GM23248 (cell line): ENCODE measurements at regions not wholly inside any gene's neighbourhood (a gene's known extent, or its start where the extent isn't known, plus 50 kb on each side); places are given as distances from the start of the nearest gene placed in this dataset.

Experiments
- DNase-seq: peaks from one replicate; pipeline ENCODE4 v3.0.0-alpha.2; 2015
- H2AFZ ChIP-seq: fragments of 200-600 bp; sonication (generic); 2 replicates; pipeline ENCODE4 v1.6.1; 2016; ENCODE audit warnings: antibody characterized with exemption
- H3F3A ChIP-seq: fragments of 200-600 bp; sonication (generic); 2 replicates; pipeline ENCODE4 v1.6.1; 2016; ENCODE audit warnings: mild to moderate bottlenecking, antibody characterized with exemption, mixed run types; ENCODE audit not compliant: insufficient read depth
- H3K27ac ChIP-seq: fragments of 200-600 bp; sonication (generic); 2 replicates; pipeline ENCODE4 v1.5.1; 2016; ENCODE audit warnings: mild to moderate bottlenecking
- H3K27me3 ChIP-seq: fragments of 200-600 bp; sonication (generic); replicated peaks from 2 replicates; pipeline ENCODE4 v1.6.1; 2016; ENCODE audit warnings: mild to moderate bottlenecking; ENCODE audit not compliant: insufficient read depth
- H3K36me3 ChIP-seq: fragments of 200-600 bp; sonication (generic); 2 replicates; pipeline ENCODE4 v1.6.1; 2016; ENCODE audit warnings: low read depth, mild to moderate bottlenecking
- H3K4me1 ChIP-seq: fragments of 200-600 bp; sonication (generic); 2 replicates; pipeline ENCODE4 v1.6.1; 2016; ENCODE audit warnings: mild to moderate bottlenecking; ENCODE audit not compliant: insufficient read depth
- H3K4me2 ChIP-seq: fragments of 200-600 bp; sonication (generic); one replicate; pipeline ENCODE4 v1.6.1; 2016; ENCODE audit warnings: mild to moderate bottlenecking; ENCODE audit not compliant: unreplicated experiment
- H3K4me3 ChIP-seq: fragments of 200-600 bp; sonication (generic); 2 replicates; pipeline ENCODE4 v1.5.1; 2016; ENCODE audit warnings: mild to moderate bottlenecking
- H3K79me2 ChIP-seq: fragments of 200-600 bp; sonication (generic); 2 replicates; pipeline ENCODE4 v1.6.1; 2016; ENCODE audit warnings: mild to moderate bottlenecking; ENCODE audit not compliant: insufficient read depth
- H3K9ac ChIP-seq: fragments of 200-600 bp; sonication (generic); 2 replicates; pipeline ENCODE4 v1.6.1; 2016; ENCODE audit warnings: mild to moderate bottlenecking
- H3K9me2 ChIP-seq: fragments of 200-600 bp; sonication (generic); 2 replicates; pipeline ENCODE4 v1.6.1; 2016; ENCODE audit warnings: mixed run types, mild to moderate bottlenecking, moderate library complexity; ENCODE audit not compliant: insufficient read depth
- H3K9me3 ChIP-seq: fragments of 200-600 bp; sonication (generic); one replicate; pipeline ENCODE4 v1.6.1; 2017; ENCODE audit warnings: low read depth
- H4K20me1 ChIP-seq: fragments of 200-600 bp; sonication (generic); 2 replicates; pipeline ENCODE4 v1.6.0; 2016; ENCODE audit not compliant: insufficient read depth
- EZH2 ChIP-seq: fragments of 200-600 bp; sonication (generic); IDR thresholded peaks from 2 replicates; pipeline ENCODE4 v1.6.1; 2018; ENCODE audit warnings: antibody characterized with exemption, mild to moderate bottlenecking; ENCODE audit not compliant: insufficient read depth, poor library complexity, severe bottlenecking
- EZH2phosphoT487 ChIP-seq: fragments of 200-600 bp; sonication (generic); IDR thresholded peaks from 2 replicates; pipeline ENCODE4 v1.6.1; 2018; ENCODE audit warnings: antibody characterized with exemption, moderate library complexity, mild to moderate bottlenecking, low read depth; ENCODE audit not compliant: insufficient read depth
- WGBS, 2 experiments: methylation state at CpG; one replicate each; pipeline ENCODE4 v1.1.6; 2015 to 2017; ENCODE audit warnings: low lambda C conversion rate in 2 of 2, low coverage in 1 of 2; ENCODE audit errors: missing lambda C conversion rate in 2 of 2; 5-methylcytosine and 5-hydroxymethylcytosine counted together
- in situ Hi-C: fragments of 300-500 bp; cut with MboI; formaldehyde crosslinking; loops from 2 replicates; pipeline ENCODE4 v1.15.0; 2020

- no peak overlapping the region for H3K4me3 ChIP-seq
- H3K4me1 ChIP-seq: no peaks in the 10 kb centered on the region
- WGBS, 2 experiments: 31 to 47% methylated on average over 1 of the region's 1 CpG
- no peaks in the 10 kb centered on the region for H3F3A ChIP-seq
- in situ Hi-C loops: no loop called here
- H3K27ac ChIP-seq: no peak overlapping the region
- no peaks in the 10 kb centered on the region for H3K9me2 ChIP-seq
- H3K79me2 ChIP-seq: no peaks in the 10 kb centered on the region
- H3K9me3 ChIP-seq: no peaks in the 10 kb centered on the region
- H3K27me3 ChIP-seq: peaks cover 3% of the 10 kb centered on the region; the same call in 1 of the 2 replicates
- no peak overlapping the region for H3K9ac ChIP-seq
- H3K36me3 ChIP-seq: no peaks in the 10 kb centered on the region
- no peaks in the 10 kb centered on the region for H4K20me1 ChIP-seq
- no peak overlapping the region for H3K4me2 ChIP-seq
- DNase-seq: no peak
- no peak overlapping the region for H2AFZ ChIP-seq
- TF ChIP-seq EZH2 (no peak), EZH2phosphoT487 (no peak)
Observed at GRCh38 chr5:135729321-135729786, 105.1 kb upstream of the SLC25A48 start.

GRCh38 chr5:135724617-135725016 is 109.8 kb upstream of the SLC25A48 start:
- H3K9me3 ChIP-seq: no peaks in the 10 kb centered on the region
- no peak overlapping the region for H3K4me3 ChIP-seq
- H3K79me2 ChIP-seq: no peaks in the 10 kb centered on the region
- no peaks in the 10 kb centered on the region for H3K36me3 ChIP-seq
- H3F3A ChIP-seq: no peaks in the 10 kb centered on the region
- no peaks in the 10 kb centered on the region for H3K9me2 ChIP-seq
- in situ Hi-C loops: no loop called here
- H4K20me1 ChIP-seq: no peaks in the 10 kb centered on the region
- no peak overlapping the region for H3K9ac ChIP-seq
- TF ChIP-seq EZH2phosphoT487 (no peak), EZH2 (no peak)
- WGBS, 2 experiments: 33 to 35% methylated on average over 2 of the region's 2 CpGs
- no peaks in the 10 kb centered on the region for H3K4me1 ChIP-seq
- no peak overlapping the region for H3K27ac ChIP-seq
- no peak overlapping the region for H3K4me2 ChIP-seq
- DNase-seq: no peak
- H3K27me3 ChIP-seq: peaks cover 10% of the 10 kb centered on the region
- H2AFZ ChIP-seq: no peak overlapping the region

GRCh38 chr5:135723491-135723890 is 111.0 kb upstream of the SLC25A48 start:
- no peaks in the 10 kb centered on the region for H4K20me1 ChIP-seq
- 21 to 23% methylated on average over 2 of the region's 2 CpGs for WGBS, 2 experiments
- no peaks in the 10 kb centered on the region for H3K4me1 ChIP-seq
- peaks cover 10% of the 10 kb centered on the region for H3K27me3 ChIP-seq
- no peak for DNase-seq
- in situ Hi-C loops: no loop called here
- TF ChIP-seq EZH2phosphoT487: no peak
- no peak overlapping the region for H3K4me2 ChIP-seq
- H3K79me2 ChIP-seq: no peaks in the 10 kb centered on the region
- H2AFZ ChIP-seq: no peak overlapping the region
- H3K27ac ChIP-seq: no peak overlapping the region
- no peak overlapping the region for H3K4me3 ChIP-seq
- no peak overlapping the region for H3K9ac ChIP-seq
- no peaks in the 10 kb centered on the region for H3K36me3 ChIP-seq
- no peaks in the 10 kb centered on the region for H3K9me2 ChIP-seq
- no peaks in the 10 kb centered on the region for H3K9me3 ChIP-seq
- H3F3A ChIP-seq: no peaks in the 10 kb centered on the region

GRCh38 chr5:135721548-135722090 is 112.8 kb upstream of the SLC25A48 start:
- no peaks in the 10 kb centered on the region for H3K79me2 ChIP-seq
- no peaks in the 10 kb centered on the region for H3K9me2 ChIP-seq
- in situ Hi-C loops: no loop called here
- no peaks in the 10 kb centered on the region for H3K36me3 ChIP-seq
- H3K4me3 ChIP-seq: no peak overlapping the region
- H3K9ac ChIP-seq: no peak overlapping the region
- H3K9me3 ChIP-seq: no peaks in the 10 kb centered on the region
- H3F3A ChIP-seq: no peaks in the 10 kb centered on the region
- 90% methylated on average over 1 of the region's 1 CpG for WGBS, 2 experiments
- H3K27ac ChIP-seq: no peak overlapping the region
- H3K4me1 ChIP-seq: no peaks in the 10 kb centered on the region
- no peak overlapping the region for H2AFZ ChIP-seq
- TF ChIP-seq EZH2 (no peak), EZH2phosphoT487 (no peak)
- DNase-seq: no peak
- H3K4me2 ChIP-seq: no peak overlapping the region
- no peaks in the 10 kb centered on the region for H4K20me1 ChIP-seq
- H3K27me3 ChIP-seq: peaks cover 13% of the 10 kb centered on the region

GRCh38 chr5:135720191-135720590 is 114.3 kb upstream of the SLC25A48 start:
- Histone ChIP-seq H3K9ac (no peak overlapping the region), H3K27ac (no peak overlapping the region), H3K79me2 (no peaks in the 10 kb centered on the region), H3K4me1 (no peaks in the 10 kb centered on the region), H3K27me3 (peaks cover 18% of the 10 kb centered on the region), H4K20me1 (no peaks in the 10 kb centered on the region), H3K9me2 (no peaks in the 10 kb centered on the region), H2AFZ (no peak overlapping the region), H3K9me3 (no peaks in the 10 kb centered on the region), H3K4me2 (no peak overlapping the region), H3K4me3 (no peak overlapping the region), H3K36me3 (no peaks in the 10 kb centered on the region), H3F3A (no peaks in the 10 kb centered on the region)
- DNase-seq: no peak
- in situ Hi-C loops: no loop called here
- no peak for TF ChIP-seq EZH2phosphoT487
- TF ChIP-seq EZH2: no peak
- 72 to 78% methylated on average over 2 of the region's 2 CpGs for WGBS, 2 experiments
